Mesothelial cell of epicardium (in vitro differentiated cells): ENCODE measurements at regions not wholly inside any gene's neighbourhood (a gene's known extent, or its start where the extent isn't known, plus 50 kb on each side); places are given as distances from the start of the nearest gene placed in this dataset.

Source experiments
- DNase-seq, 2 experiments: peaks; one replicate each; pipeline ENCODE4 v3.0.0; 2021; ENCODE audit warnings: low spot score in 2 of 2; ENCODE audit not compliant: unreplicated experiment in 2 of 2
- H3K27ac Mint-ChIP-seq: 2 replicates; pipeline ENCODE4 v1.8.0; 2021; ENCODE audit warnings: mixed read lengths
- H3K27me3 Mint-ChIP-seq: 2 replicates; pipeline ENCODE4 v1.8.0; 2021; ENCODE audit warnings: low read depth, mixed read lengths
- H3K36me3 Mint-ChIP-seq: 2 replicates; pipeline ENCODE4 v1.8.0; 2021; ENCODE audit warnings: mixed read lengths
- H3K4me1 Mint-ChIP-seq: 2 replicates; pipeline ENCODE4 v1.8.0; 2021; ENCODE audit warnings: mixed read lengths
- H3K4me3 Mint-ChIP-seq: 2 replicates; pipeline ENCODE4 v1.8.0; 2021; ENCODE audit warnings: mild to moderate bottlenecking, moderate library complexity, mixed read lengths
- H3K9me3 Mint-ChIP-seq: 2 replicates; pipeline ENCODE4 v1.8.0; 2021; ENCODE audit warnings: mixed read lengths
- CTCF ChIP-seq: fragments of 200-600 bp; sonication (generic); IDR thresholded peaks from one replicate; pipeline ENCODE4 v1.5.0; 2021; ENCODE audit warnings: antibody characterized with exemption; ENCODE audit not compliant: unreplicated experiment

- no peak overlapping the region for H3K4me3 Mint-ChIP-seq
- TF ChIP-seq CTCF, result no peak
- no peaks in the 10 kb centered on the region for H3K36me3 Mint-ChIP-seq
- no peak overlapping the region for H3K27ac Mint-ChIP-seq
- DNase-seq, result no peak
- H3K9me3 Mint-ChIP-seq, result no peaks in the 10 kb centered on the region
- H3K4me1 Mint-ChIP-seq, result peaks cover 14% of the 10 kb centered on the region
- no peaks in the 10 kb centered on the region for H3K27me3 Mint-ChIP-seq
Measured at GRCh38 chr1:56321150-56321490, 258.2 kb downstream of the PLPP3 start.

GRCh38 chr1:56320464-56321149 is 258.8 kb downstream of the PLPP3 start:
- Mint-ChIP-seq H3K4me3 (no peak overlapping the region), H3K4me1 (peaks cover 9% of the 10 kb centered on the region), H3K27me3 (no peaks in the 10 kb centered on the region), H3K27ac (no peak overlapping the region), H3K9me3 (no peaks in the 10 kb centered on the region), H3K36me3 (no peaks in the 10 kb centered on the region)
- no peak for DNase-seq
- TF ChIP-seq CTCF, result no peak

- DNase-seq, result no peak
- no peak for TF ChIP-seq CTCF
- peaks cover 10% of the 10 kb centered on the region for H3K9me3 Mint-ChIP-seq
- H3K36me3 Mint-ChIP-seq, result peaks cover 3% of the 10 kb centered on the region
- no peak overlapping the region for H3K27ac Mint-ChIP-seq
- H3K4me1 Mint-ChIP-seq, result peaks cover 9% of the 10 kb centered on the region
- H3K27me3 Mint-ChIP-seq, result no peaks in the 10 kb centered on the region
- no peak overlapping the region for H3K4me3 Mint-ChIP-seq
Measured at GRCh38 chr1:56317722-56318121, 261.6 kb downstream of the PLPP3 start.

GRCh38 chr1:56315293-56315942 is 263.9 kb downstream of the PLPP3 start:
- Mint-ChIP-seq H3K27ac (no peak overlapping the region), H3K27me3 (no peaks in the 10 kb centered on the region), H3K4me3 (no peak overlapping the region), H3K9me3 (peaks cover 10% of the 10 kb centered on the region), H3K4me1 (peaks cover 3% of the 10 kb centered on the region), H3K36me3 (peaks cover 3% of the 10 kb centered on the region)
- no peak for DNase-seq
- no peak for TF ChIP-seq CTCF

- no peak for TF ChIP-seq CTCF
- Mint-ChIP-seq H3K9me3 (peaks cover 19% of the 10 kb centered on the region), H3K4me1 (no peaks in the 10 kb centered on the region), H3K27me3 (no peaks in the 10 kb centered on the region), H3K36me3 (peaks cover 4% of the 10 kb centered on the region), H3K4me3 (no peak overlapping the region), H3K27ac (no peak overlapping the region)
- no peak for DNase-seq
Measured at GRCh38 chr1:56313560-56313959, 265.8 kb downstream of the PLPP3 start.
